NCI-H2107 treated with DMSO at 0.1 percent for 48 hours (cell line): ENCODE measurements at regions not wholly inside any gene's neighbourhood (a gene's known extent, or its start where the extent isn't known, plus 50 kb on each side); places are given as distances from the start of the nearest gene placed in this dataset.

Experiments
- DNase-seq: peaks from one replicate; lab custom pipeline; 2025; ENCODE audit not compliant: unreplicated experiment; lab: John Stamatoyannopoulos, UW

DNA sequence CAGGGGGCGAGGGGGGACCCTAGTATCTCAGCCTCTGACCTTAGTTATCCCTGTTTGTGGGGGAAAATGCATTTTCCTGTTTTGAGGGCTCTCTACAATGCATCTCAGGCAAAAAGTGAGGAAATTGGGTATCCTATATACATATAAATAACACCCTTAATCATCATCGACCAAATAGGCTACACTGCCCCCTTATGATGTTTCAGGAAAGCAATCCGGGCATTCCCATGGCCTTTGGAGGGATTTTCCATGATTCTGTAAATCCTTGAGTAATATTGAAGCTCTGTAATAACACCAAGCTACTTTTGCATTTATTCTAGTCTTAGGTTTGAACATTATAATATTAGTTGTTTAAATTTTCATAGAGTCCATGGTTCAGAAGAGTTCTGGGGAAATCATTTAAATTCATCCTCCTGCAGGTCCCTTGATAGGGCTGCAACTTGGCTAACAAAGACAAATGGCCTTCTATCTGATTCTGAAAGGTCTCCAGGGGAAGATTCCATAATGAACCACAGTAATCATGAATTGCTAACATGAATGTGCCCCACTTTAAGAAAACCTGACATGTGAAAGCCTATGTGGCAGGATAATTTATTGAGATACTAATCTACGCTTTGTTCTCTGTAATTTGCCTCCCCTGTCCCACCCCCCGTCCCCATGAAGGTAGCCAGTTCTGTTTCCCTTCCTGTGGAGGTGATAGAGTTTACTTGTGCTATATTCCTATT lies 91.5 kb upstream of the SCOC start:
- DNase-seq = no peak

DNA sequence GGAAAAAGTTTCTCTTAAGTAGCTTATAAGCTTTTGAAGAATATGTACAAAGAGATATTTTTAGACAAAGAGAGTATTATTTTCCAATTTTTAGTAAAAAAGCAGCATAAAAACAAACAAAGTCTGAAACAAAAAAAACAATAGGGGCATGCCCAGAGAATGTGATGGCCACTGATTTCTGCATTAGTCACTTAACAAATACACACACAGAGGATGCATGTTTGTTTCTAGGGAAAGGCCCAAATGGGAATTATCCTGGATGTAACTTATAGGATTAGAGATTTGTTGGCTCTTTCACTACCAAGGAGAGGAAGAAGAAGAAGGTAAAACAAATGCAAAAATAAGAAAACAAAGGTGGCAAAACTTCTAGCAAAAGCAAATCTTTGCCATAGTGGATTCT lies 95.9 kb upstream of the SCOC start:
- no peak for DNase-seq

DNA sequence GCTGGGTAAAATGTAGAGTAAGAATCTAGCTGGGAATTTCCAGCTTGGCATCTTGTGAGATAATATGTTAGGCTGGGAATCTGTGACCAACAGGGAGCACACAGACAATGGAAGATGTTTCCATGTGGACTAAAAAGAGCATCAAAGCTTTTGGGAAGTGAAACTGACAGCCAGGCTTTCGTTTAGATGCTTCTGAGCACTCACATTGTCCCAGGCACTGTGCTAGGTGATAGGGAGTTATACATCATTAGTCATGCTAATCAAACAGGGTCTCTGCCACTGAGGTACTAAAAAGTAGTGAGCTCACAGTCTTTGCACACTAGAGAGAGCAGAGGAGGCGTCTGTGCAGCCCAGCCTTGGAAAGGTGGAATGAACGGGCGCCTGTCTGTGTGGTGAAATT lies 101.9 kb upstream of the SCOC start:
- no peak for DNase-seq

DNA sequence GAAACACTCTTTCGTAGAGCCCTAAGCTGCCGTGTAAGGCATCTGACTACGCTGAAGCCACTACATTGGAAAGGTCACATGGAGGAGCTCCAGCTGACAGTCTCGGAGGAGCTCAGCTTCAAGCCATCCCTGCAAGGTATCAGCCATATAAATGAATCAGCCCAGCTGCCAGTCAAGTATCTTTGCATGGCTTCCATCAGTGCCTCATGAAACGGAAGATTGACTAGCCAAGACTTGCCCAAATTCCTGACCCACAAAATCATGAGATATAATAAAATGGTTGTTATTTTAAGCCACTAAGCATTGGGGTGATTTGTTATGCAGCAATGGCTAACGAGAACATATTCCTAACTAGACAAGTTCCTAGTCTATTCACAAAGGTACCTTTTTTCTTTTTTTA lies 104.1 kb upstream of the SCOC start:
- no peak for DNase-seq

DNA sequence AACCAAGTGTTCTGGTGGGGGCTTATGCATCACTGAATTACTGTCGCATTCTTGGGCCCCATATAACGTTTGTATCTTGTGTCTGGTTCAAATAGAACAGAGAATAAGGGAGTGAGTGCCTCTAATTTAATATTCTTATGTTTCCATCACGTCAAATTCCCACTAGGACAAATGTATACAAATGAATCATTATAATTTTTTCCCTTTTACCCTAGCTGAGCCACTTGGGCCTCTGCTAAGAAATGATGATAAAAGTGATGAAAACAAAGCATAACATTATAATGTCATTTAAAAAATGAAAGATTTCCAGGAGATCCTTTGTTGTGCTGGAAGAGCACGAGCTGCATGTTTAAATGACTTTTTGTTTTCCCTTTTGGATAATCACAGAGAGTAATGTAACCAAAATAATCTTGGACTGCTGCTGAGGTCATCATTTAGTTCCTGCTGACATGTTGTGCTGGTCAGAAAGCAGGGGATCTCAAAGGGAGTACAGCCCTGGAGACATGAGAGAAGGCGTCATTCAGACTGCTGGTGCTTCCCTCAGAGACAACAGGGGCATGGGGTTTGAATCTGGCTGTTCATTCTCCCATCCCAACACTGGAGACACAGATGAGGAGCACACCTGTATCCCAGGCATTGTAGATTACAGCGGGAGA lies 105.1 kb upstream of the SCOC start:
- no peak for DNase-seq

DNA sequence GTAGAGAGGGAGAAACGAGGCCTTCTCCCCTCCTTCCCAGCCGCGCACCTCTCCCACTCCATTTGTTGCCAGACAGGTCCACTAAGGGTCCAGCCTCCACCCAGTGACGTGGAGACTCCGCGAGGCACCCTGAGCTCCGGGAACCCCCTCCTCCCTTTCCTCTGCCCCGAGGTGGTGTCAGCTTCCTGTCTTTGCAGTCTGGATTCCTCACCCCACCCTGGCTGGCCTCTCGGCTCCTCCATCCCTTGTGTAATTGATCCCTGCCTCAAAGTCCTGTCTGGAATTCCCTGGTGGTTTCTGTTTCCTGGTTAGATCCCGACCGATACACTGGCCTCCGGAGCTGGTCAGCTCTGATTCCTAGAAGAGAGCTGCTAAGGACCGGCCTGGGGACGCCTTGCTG lies 105.9 kb upstream of the SCOC start:
- DNase-seq = no peak

DNA sequence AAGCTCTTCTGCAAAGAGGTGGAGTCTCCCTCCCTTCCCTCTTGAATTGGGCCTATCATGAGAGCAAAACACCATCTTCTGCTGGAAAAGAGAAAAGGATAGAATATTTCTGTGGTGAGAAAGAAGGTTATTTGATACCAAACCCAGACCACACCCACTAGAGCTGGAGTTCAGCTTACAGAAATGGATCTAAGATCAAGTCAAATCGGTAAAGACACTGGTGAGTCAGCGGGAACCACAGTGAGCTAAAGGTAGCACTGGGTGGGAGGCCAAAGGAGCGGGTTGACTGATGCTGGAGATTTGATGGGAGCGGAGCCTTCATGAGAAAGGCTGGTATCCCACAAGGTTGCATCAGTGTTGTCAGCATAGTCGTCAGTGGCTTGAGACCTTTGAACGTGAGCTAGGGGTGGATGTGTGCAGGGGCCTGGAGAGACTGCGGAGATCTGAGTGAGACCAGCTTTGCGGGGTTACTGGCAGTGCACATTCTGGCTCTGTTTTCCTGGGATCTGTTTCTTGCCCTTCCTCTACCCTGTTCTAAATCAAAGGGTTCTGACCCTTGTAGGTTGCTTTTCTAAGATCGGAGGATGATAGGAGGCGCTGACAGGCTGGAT lies 106.4 kb upstream of the SCOC start:
- DNase-seq = no peak

DNA sequence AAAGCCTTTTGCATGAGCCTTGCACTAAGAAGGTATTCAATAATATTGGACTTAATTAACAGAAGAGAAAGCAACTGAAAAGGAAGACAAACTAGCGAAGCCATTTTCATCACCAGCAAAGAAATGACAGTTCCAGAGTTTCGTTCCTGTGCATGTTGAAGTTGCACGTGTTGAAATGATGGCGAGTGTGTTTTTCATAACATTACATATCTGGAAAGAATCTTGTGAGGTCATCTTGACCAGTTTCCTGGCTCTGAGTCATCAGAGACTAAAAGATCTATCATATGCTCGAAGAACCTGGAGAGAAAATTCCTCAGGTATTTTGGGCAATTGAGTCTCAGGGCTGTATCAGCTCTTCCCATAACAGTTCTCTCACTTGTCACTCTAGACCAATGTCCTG lies 106.2 kb upstream of the MAML3 start:
- DNase-seq = no peak

DNA sequence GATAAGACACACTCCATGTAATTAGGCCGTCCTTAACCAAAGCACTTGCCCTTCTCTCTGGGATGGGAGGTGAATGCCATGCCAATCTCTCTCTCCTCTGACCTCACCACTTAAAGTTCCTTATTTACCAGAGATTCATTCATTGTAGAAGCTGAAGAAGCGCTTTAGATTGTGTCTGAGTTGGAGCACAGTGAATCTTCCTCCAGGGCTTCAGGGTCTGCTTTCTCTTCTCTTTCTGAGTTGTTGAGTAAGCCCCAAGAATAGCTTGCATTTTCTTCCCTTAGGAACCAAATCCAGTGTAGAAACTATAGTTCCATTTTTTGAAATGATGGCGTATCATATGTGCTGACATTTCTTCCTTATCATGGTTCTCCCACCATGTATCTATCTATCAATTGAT lies 104.5 kb upstream of the MAML3 start:
- no peak for DNase-seq

DNA sequence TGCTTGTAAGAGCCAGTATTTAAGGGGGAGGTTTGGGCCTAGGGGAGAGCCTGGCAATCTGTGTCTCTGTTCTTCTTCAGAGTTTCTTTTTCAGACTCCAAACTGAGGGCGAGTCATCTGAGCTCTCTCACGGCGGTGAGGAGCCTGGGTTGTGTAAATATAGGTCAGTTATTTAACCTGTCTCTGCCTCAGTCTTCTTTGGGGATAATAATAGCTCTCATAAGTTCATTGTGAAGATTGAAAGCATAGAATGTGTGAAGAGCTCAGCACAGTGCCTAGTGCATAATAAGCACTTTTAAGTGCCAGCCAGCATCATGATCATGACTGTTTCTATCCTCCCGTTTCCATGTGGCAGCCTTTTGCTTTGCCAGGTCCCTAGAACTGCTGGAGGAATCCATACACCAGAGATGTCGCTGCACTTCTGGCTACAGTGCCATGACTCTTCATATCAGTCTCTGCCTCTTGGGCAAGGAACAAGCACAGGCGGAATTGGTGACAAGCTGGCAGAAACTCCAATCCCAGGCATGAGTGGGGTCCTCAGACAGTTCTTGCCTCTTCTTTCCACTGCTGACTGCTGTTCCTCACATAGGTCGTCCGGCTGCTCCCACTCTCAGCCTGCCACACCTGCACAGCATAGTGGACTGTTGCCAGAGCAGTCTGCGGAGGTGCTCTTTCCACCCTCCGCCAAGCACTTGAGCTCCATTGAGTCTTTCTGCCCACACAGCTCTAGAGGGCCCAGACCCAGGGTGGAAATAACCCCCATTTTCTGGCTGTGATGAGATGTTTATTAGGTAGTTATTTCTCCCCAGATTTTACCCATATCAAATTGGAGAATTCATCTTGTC lies 103.7 kb upstream of the MAML3 start:
- peak; percentile 35 for DNase-seq

DNA sequence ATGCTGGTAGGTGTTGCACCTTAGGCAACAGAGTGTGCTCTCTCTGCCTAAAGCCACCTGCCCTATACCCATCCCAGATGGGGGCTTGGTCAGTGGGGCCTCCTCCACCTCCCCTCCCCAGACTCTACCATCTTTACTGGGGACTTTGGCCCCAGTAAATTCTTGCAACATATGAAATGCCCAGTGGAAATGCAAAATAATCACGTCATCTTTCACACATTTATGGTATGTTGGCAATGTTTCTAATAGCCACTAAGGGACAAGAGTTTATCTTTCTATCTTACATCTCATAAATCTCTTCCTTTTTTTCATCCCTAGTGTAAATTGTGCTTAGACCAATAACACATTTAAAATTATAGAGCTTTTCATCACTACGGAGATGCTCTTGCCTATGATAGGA lies 103.0 kb upstream of the MAML3 start:
- DNase-seq = no peak

DNA sequence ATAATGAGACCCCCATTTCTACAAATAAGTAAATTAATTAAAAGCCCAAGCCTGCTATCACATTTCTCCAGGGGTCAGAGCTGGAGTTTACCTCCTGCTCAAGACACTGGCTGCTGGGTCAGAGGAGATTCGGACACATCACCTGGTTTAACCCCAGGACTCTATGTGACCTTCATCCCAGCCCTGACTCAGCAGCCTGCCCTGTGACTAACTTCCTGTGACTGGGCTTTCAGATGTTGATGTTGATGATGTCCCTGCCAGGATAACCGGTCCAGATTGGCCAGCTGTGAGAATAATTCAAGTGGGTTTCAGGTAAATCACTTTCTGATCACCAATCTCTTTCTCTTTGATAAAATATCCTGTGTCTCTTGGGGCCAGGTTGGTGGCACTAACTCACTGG lies 102.4 kb upstream of the MAML3 start:
- DNase-seq = no peak

DNA sequence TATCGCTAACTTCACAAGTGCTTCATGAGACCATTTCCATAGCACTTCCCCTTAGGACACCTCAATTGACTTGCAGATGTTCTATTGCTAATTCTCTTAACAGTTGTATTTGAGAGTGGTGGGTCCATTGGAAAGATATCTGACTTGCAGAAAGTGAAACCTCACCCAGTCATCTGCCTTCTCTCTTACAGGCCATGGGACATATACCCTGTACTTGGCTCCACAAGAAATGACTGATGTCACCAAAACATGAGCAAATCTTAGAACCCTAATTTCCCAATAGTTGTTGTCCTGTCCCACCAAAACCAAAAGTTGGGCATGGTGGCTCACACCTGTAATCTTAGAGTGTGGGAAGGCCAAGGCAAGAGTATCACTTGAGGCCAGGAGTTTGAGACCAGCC lies 101.9 kb upstream of the MAML3 start:
- DNase-seq = no peak

DNA sequence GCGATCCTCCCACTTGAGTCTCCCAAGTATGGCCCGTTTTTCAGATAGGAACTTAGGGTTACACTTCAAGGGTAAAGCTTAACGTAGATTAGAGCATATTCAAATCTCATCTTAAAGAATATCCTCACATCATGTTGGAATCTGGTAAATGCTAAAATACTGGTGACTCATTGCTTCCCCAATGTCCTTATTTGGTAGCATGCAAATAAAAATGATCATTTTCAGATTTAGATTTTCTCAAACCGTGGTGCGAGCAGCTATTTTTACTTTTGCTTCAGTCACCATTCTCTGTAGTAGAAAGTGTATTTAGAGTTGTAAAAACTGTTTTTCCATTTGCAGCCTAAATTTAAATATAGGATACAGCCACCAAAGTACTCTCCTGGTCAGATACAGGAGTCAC lies 101.5 kb upstream of the MAML3 start:
- no peak for DNase-seq

DNA sequence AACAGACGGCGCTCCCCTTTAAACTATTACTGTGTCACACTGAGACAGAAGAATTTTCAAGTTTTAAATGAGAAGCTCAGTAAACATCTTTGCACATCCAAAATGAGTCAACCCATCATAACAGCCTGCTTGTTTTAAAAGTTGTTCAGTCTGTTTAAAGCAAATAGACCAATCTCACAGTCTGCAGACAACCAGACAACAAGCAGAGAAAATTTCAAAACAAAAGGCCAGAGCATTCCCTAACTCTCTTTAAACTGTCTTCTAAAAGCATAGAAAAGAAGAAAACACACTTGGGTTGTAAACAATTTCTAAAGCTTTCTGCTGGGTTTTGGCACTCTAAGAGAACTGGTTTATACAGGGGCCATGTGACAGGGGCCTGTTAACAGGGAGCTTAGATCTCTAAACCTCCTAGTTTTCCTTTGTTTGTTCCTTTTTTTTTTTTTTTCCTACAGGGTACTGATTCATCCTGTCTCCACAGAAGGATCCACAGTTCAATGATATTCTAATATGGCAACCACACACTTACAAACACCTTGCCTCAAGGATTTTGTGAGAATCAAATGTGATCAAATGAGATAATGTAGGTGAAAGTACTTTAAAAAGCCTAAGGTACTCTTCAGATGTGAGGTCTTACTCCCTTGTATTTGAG lies 100.8 kb upstream of the MAML3 start:
- DNase-seq = no peak

DNA sequence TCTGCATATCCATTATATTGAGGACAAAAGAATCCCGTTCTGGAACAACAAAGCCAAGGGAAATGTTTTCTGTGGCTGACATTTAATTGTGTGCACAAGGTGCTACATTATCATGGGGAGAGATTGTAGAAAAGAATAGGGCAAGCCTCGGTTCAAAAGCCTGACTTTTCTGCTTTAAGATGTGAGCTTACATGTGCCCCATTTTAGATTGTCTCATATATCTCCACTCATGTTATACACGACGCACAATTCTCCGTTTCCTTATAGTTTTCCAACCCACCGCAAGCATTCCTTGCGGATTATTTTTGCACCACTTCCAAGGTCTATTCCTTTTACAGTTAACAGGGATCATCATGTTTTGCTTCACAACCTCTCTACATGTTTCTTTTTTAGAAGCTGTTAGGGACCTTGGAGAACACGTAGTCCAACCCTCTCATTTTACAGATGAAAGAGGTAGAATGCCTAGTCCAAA lies 99.6 kb upstream of the MAML3 start:
- DNase-seq = no peak

DNA sequence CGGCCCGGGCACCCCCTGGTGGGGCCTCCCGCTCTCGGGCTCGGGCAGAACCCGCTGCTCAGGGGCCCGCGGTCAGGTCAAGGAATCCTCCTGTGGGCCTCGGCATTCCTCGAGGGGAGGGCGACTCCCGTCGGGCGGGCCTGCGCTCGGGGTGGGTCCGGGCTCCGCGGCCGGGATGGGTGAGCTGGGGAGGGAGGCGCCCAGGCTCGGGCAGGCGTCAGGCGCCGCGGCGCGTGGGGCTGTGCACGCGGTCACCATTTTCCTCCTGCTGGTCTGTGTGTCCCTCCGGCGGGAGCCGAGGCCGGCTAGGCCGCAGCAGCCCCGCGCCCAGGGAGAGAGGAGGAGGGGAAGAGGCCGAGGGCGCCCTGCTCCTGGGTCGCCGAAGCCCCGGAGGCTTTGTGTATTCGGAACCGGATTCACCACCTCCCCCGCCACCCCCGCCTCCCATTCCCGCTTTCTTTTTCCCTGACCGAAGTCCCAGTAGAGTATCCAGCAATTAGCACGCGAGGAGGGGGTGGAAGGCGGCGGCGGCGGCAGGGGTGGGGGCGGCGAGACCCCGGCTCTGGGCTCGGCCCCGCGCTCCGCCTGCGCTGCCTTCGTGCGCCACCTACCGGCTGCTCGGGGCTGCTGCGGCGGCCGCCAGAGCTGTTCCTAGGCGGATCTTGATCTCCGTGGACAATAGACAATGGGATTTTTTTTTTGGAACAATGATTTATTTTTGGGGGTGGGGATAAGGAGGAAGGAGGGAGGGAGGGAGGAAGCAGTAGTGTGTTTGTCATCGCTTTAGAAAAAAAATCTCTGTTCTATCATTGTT lies 99.0 kb upstream of the MAML3 start:
- DNase-seq = peak; percentile 64

DNA sequence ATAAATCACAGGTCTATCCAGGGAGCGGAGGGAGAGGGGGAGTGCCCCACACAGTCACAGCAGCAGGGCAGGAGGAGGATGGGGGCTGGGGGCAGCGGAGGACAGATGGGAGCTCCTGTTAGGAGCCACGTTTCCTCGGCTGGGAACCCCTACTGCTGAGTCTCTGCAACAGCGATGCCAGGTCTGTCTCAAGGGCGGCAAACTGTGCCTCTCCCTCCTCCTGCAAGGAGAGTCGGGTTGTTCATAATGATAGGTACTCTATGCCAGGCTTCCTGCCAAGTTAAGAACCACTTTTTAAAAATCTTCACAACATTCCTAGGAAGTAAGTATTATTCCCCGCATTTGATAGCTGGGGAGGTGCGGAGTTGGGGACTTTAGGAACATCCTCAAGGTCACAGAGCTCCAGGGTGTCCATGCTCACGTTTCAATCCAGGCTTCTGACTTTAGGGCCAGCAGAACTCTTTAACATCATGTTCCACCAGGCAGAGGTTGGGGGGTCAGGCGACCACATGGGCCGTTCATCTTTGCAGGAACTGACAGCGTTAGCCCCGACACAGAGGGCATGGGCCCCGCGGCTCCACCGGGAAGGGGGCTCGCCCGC lies 98.3 kb upstream of the MAML3 start:
- peak; percentile 39 for DNase-seq

DNA sequence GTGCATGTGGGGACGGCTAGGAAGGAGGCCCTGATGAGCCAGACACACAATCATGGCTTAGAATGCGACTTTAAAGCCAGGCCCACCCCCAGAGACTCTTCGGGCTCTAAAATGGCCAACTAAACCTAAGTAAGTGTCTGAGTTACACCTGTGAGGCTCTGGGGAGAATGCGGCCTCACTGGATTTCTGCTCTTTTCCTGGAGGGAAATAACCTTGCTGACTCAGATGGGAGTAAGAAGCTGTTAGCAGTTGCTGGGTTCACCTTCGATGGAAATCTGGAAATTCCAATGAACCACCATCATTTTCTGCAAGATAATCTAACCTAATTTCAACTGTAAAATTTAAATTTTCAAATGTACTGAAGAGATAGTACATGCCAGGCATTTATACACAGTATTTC lies 97.6 kb upstream of the MAML3 start:
- no peak for DNase-seq
